NCI-H128 (cell line): ENCODE measurements at regions not wholly inside any gene's neighbourhood (a gene's known extent, or its start where the extent isn't known, plus 50 kb on each side); places are given as distances from the start of the nearest gene placed in this dataset.
"Not testable (repeated sequence)": the region's sequence is repeated elsewhere in the genome, so short reads cannot be mapped to it uniquely, and the experiment has no call there.

Experiments
- DNase-seq: peaks from one replicate; lab custom pipeline; 2025; ENCODE audit not compliant: unreplicated experiment; lab: John Stamatoyannopoulos, UW

- DNase-seq: no peak
Measured at GRCh38 chr7:79782906-79783305, 329.4 kb upstream of the MAGI2 start.

- DNase-seq: no peak
Measured at GRCh38 chr7:79782256-79782655, 328.8 kb upstream of the MAGI2 start.

- no peak for DNase-seq
Measured at GRCh38 chr7:79781716-79782115, 328.2 kb upstream of the MAGI2 start.

GRCh38 chr7:79778786-79779770 lies 325.6 kb upstream of the MAGI2 start:
- no peak for DNase-seq

- DNase-seq: no peak
Measured at GRCh38 chr7:79775911-79776310, 322.4 kb upstream of the MAGI2 start.

GRCh38 chr7:79774150-79774549 lies 320.7 kb upstream of the MAGI2 start:
- no peak for DNase-seq

- no peak for DNase-seq
Measured at GRCh38 chr7:79770970-79771369, 317.5 kb upstream of the MAGI2 start.

- DNase-seq: no peak
Measured at GRCh38 chr7:79770063-79770462, 316.6 kb upstream of the MAGI2 start.

- DNase-seq: not testable (repeated sequence)
Measured at GRCh38 chr7:79767876-79768560, 314.6 kb upstream of the MAGI2 start.

GRCh38 chr7:79767192-79767591 lies 313.7 kb upstream of the MAGI2 start:
- DNase-seq: not testable (repeated sequence)

- no peak for DNase-seq
Measured at GRCh38 chr7:79761876-79762429, 308.5 kb upstream of the MAGI2 start.

- DNase-seq: not testable (repeated sequence)
Measured at GRCh38 chr7:79750941-79751340, 297.5 kb upstream of the MAGI2 start.

GRCh38 chr7:79749856-79750255 lies 296.4 kb upstream of the MAGI2 start:
- DNase-seq: no peak

GRCh38 chr7:79741684-79742083 lies 288.2 kb upstream of the MAGI2 start:
- DNase-seq: no peak

GRCh38 chr7:79740076-79740475 lies 286.6 kb upstream of the MAGI2 start:
- DNase-seq: no peak

- not testable (repeated sequence) for DNase-seq
Measured at GRCh38 chr7:79739036-79739709, 285.7 kb upstream of the MAGI2 start.

- no peak for DNase-seq
Measured at GRCh38 chr7:79736418-79736817, 283.0 kb upstream of the MAGI2 start.

GRCh38 chr7:79735012-79735411 lies 281.5 kb upstream of the MAGI2 start:
- no peak for DNase-seq

- no peak for DNase-seq
Measured at GRCh38 chr7:79734181-79734580, 280.7 kb upstream of the MAGI2 start.

GRCh38 chr7:79732535-79732934 lies 279.1 kb upstream of the MAGI2 start:
- DNase-seq: no peak

GRCh38 chr7:79730971-79731370 lies 277.5 kb upstream of the MAGI2 start:
- DNase-seq: no peak
